OCI-LY7 (cell line): ENCODE measurements at regions not wholly inside any gene's neighbourhood (a gene's known extent, or its start where the extent isn't known, plus 50 kb on each side); places are given as distances from the start of the nearest gene placed in this dataset.

ENCODE experiments used
- BruUV-seq: library from RNA; stranded (reverse); fragments of 400-500 nt; replicated peaks from 2 replicates; lab custom pipeline; 2021; lab: Mats Ljungman, UMichigan
- CTCF ChIA-PET: fragments of 300-600 bp; sonication (Branson Sonifier 250); formaldehyde crosslinking; loops from one replicate; lab custom pipeline; 2022; ENCODE audit warnings: antibody characterized with exemption; ENCODE audit not compliant: unreplicated experiment; lab: Charles Lee
- POLR2A ChIA-PET: fragments of 300-600 bp; sonication (Branson Sonifier 250); formaldehyde crosslinking; loops from one replicate; lab custom pipeline; 2022; ENCODE audit warnings: antibody characterized with exemption; lab: Charles Lee
- DNase-seq: peaks from one replicate; pipeline ENCODE4 v3.0.0-alpha.2; 2015; ENCODE audit warnings: low spot score
- H2AFZ ChIP-seq: fragments of 200-600 bp; sonication (generic), shearing (Covaris generic); 2 replicates; pipeline ENCODE4 v1.6.1; 2014; ENCODE audit warnings: mild to moderate bottlenecking, antibody characterized with exemption, low read length, moderate library complexity
- H3K27ac ChIP-seq: fragments of 200-600 bp; sonication (generic); 2 replicates; pipeline ENCODE4 v1.5.1; 2014; ENCODE audit warnings: mixed run types, low read depth, mild to moderate bottlenecking, moderate library complexity, low read length, inconsistent platforms; ENCODE audit not compliant: poor library complexity, severe bottlenecking
- H3K36me3 ChIP-seq: fragments of 200-600 bp; sonication (generic); 2 replicates; pipeline ENCODE4 v1.6.1; 2014; ENCODE audit warnings: mild to moderate bottlenecking, antibody characterized with exemption, low read length, moderate library complexity, mixed read lengths; ENCODE audit not compliant: insufficient read depth
- H3K4me1 ChIP-seq: fragments of 200-600 bp; sonication (generic); 2 replicates; pipeline ENCODE4 v1.5.1; 2014; ENCODE audit warnings: mild to moderate bottlenecking, low read length; ENCODE audit not compliant: insufficient read depth, poor library complexity, severe bottlenecking
- H3K4me2 ChIP-seq: fragments of 200-600 bp; sonication (generic); 2 replicates; pipeline ENCODE4 v1.6.1; 2014; ENCODE audit warnings: mild to moderate bottlenecking, low read length
- H3K4me3 ChIP-seq: fragments of 200-600 bp; sonication (generic); 2 replicates; pipeline ENCODE4 v1.5.1; 2014; ENCODE audit warnings: mild to moderate bottlenecking, low read depth, low read length; ENCODE audit not compliant: poor library complexity, severe bottlenecking
- H3K79me2 ChIP-seq: fragments of 200-600 bp; sonication (generic); 2 replicates; pipeline ENCODE4 v1.6.1; 2016; ENCODE audit warnings: low read depth, mild to moderate bottlenecking, low read length, moderate library complexity, mixed read lengths; ENCODE audit not compliant: insufficient read depth
- H3K9me2 ChIP-seq: fragments of 200-600 bp; sonication (generic); 2 replicates; pipeline ENCODE4 v1.6.1; 2016; ENCODE audit warnings: mild to moderate bottlenecking, low read length, mixed read lengths; ENCODE audit not compliant: insufficient read depth
- H3K9me3 ChIP-seq: fragments of 200-600 bp; sonication (generic); 2 replicates; pipeline ENCODE4 v1.6.1; 2014; ENCODE audit warnings: mild to moderate bottlenecking, mixed run types, low read length, mixed read lengths
- H4K20me1 ChIP-seq: fragments of 200-600 bp; sonication (generic); 2 replicates; pipeline ENCODE4 v1.6.1; 2014; ENCODE audit warnings: mild to moderate bottlenecking, antibody characterized with exemption, low read length, moderate library complexity, mixed read lengths; ENCODE audit not compliant: insufficient read depth
- CTCF ChIP-seq: fragments of 200-600 bp; sonication (generic); conservative IDR thresholded peaks from 2 replicates; pipeline ENCODE4 v1.5.1; 2014; ENCODE audit warnings: mild to moderate bottlenecking, antibody characterized with exemption, low read length, moderate library complexity, mixed read lengths
- EZH2phosphoT487 ChIP-seq: fragments of 200-600 bp; sonication (generic); IDR thresholded peaks from 2 replicates; pipeline ENCODE4 v1.6.1; 2018; ENCODE audit warnings: low read depth, borderline replicate concordance, mild to moderate bottlenecking, mixed run types, antibody characterized with exemption, low read length, moderate library complexity, mixed read lengths
- intact Hi-C: fragments of 100-400 bp; cut with micrococcal nuclease; formaldehyde crosslinking; loops from one replicate; pipeline ENCODE4 v1.10.0; 2022; ENCODE audit not compliant: unreplicated experiment

GRCh38 chr6:169937389-169938261 is 186.2 kb downstream of the ERMARD start:
- Histone ChIP-seq H3K4me3 (no peak overlapping the region), H3K4me2 (no peak overlapping the region), H2AFZ (no peak overlapping the region), H3K9me3 (no peaks in the 10 kb centered on the region), H3K9me2 (no peaks in the 10 kb centered on the region), H3K79me2 (no peaks in the 10 kb centered on the region), H3K36me3 (no peaks in the 10 kb centered on the region), H4K20me1 (no peaks in the 10 kb centered on the region), H3K4me1 (no peaks in the 10 kb centered on the region), H3K27ac (no peak overlapping the region)
- no TSS peak for BruUV-seq
- intact Hi-C loops = no loop called here
- DNase-seq = no peak
- CTCF ChIA-PET = no interaction called here
- TF ChIP-seq EZH2phosphoT487 = no peak
- TF ChIP-seq CTCF = no peak
- POLR2A ChIA-PET = no interaction called here

DNA sequence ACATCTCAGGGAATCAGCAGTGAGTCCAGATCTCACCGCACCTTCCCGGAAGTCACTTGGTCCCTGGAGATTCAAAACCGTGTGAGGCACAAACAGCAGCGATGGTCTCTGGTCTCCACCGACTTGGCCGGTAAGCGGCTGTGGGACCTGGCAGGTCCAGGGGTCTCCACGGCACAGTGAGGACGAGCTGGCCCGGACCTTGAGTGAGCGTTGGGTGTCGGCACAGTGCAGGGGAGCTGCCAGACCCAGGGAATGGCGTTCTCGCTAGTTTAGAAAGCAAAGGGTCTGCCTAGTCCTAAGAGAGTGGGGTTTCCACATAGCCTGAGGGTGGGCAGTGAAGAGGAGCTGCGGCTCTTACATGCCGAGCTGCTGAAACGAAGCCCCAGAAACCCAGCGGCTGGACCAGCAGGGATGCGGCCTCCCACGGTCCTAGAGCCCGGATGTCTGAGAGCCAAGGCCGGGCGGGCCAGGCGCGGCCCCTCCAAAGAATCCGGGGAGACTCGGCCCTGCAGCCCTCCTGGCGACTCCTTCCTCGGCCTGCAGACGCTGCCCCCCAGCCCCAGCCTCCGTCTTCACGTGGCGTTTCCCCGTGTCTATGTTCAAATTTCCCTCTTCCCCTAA is 185.0 kb downstream of the ERMARD start:
- intact Hi-C loops = no loop called here
- DNase-seq = no peak
- H3K4me1 ChIP-seq = no peaks in the 10 kb centered on the region
- H3K9me2 ChIP-seq = no peaks in the 10 kb centered on the region
- no peaks in the 10 kb centered on the region for H3K79me2 ChIP-seq
- no peaks in the 10 kb centered on the region for H4K20me1 ChIP-seq
- H3K36me3 ChIP-seq = no peaks in the 10 kb centered on the region
- no peak overlapping the region for H3K4me3 ChIP-seq
- ChIA-PET POLR2A (no interaction called here), CTCF (no interaction called here)
- H3K27ac ChIP-seq = no peak overlapping the region
- H3K9me3 ChIP-seq = no peaks in the 10 kb centered on the region
- no peak overlapping the region for H3K4me2 ChIP-seq
- no TSS peak for BruUV-seq
- no peak for TF ChIP-seq EZH2phosphoT487
- TF ChIP-seq CTCF = no peak
- no peak overlapping the region for H2AFZ ChIP-seq

DNA sequence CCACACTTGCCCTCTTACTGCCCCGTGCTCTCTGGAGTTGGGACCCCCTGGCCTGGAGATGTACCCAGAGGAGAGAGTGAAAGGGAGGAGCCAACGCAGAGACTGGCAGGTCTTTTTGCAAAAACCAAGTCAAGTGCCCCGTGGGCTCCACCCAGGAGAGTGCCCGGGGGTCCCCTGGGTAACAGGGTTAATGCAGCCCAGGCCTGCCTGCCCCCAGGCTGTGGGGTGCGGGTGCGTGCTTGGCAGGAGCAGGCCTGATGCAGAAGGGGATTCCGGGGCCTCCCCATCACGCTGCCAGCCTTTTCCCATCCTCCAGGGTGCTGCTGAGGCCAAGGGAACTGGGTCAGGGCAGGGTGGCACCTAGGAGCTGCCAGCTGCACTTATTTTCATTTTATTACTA is 184.4 kb downstream of the ERMARD start:
- POLR2A ChIA-PET = no interaction called here
- Histone ChIP-seq H3K9me2 (no peaks in the 10 kb centered on the region), H2AFZ (no peak overlapping the region), H3K36me3 (no peaks in the 10 kb centered on the region), H3K4me3 (no peak overlapping the region), H3K4me2 (no peak overlapping the region), H3K4me1 (no peaks in the 10 kb centered on the region), H4K20me1 (no peaks in the 10 kb centered on the region), H3K79me2 (no peaks in the 10 kb centered on the region), H3K9me3 (no peaks in the 10 kb centered on the region), H3K27ac (no peak overlapping the region)
- BruUV-seq = no TSS peak
- CTCF ChIA-PET = no interaction called here
- intact Hi-C loops = no loop called here
- TF ChIP-seq CTCF (no peak), EZH2phosphoT487 (no peak)
- no peak for DNase-seq
